ENCODE measurements at regions not wholly inside any gene's neighbourhood (a gene's known extent, or its start where the extent isn't known, plus 50 kb on each side); places are given as distances from the start of the nearest gene placed in this dataset.

GRCh38 chr1:238589843-238590435 lies 699.2 kb upstream of the ZP4 start:
- H3K27ac ChIP-seq (ENCODE audit: low read length in 2 of 2), result no peak overlapping the region
- no peak overlapping the region for H3K4me2 ChIP-seq (replicated peaks; ENCODE audit: low read depth, low read length, poor library complexity, severe bottlenecking)
- no peak for TF ChIP-seq CTCF (IDR thresholded peaks at IDR 0.05)
- TF ChIP-seq EZH2 (IDR thresholded peaks at IDR 0.05; ENCODE audit: borderline replicate concordance, insufficient read depth, low read depth, low read length, poor library complexity, severe bottlenecking), result no peak
- intact Hi-C loops (cut with micrococcal nuclease), result no loop called here
- H3K27me3 ChIP-seq (replicated peaks in 1 of 4; ENCODE audit: control extremely low read depth in 1 of 4, control insufficient read depth in 3 of 4, insufficient read depth in 4 of 4, low read length in 3 of 4), result no peaks in the 10 kb centered on the region
- no peak overlapping the region for H3K4me3 ChIP-seq (ENCODE audit: control extremely low read depth in 1 of 5, extremely low read depth in 1 of 5, insufficient read depth in 1 of 5, low read depth in 2 of 5, low read length in 4 of 5)
- ChIA-PET POLR2A (no interaction called here), CTCF (no interaction called here)
- no peak overlapping the region for H3K9ac ChIP-seq (ENCODE audit: low read length)
- ATAC-seq (ENCODE audit: low read depth) (no peak), DNase-seq (no peak)
- Mint-ChIP-seq H3K4me1 (no peaks in the 10 kb centered on the region), H3K4me3 (no peak overlapping the region), H3K27ac (no peak overlapping the region), H3K27me3 (no peaks in the 10 kb centered on the region), H3K9me3 (ENCODE audit: insufficient read depth) (no peaks in the 10 kb centered on the region)
- H3K9me3 ChIP-seq (ENCODE audit: control extremely low read depth in 1 of 3, control insufficient read depth in 2 of 3, insufficient read depth in 1 of 3, low read length in 2 of 3), result no peaks in the 10 kb centered on the region
- no peaks in the 10 kb centered on the region for H3K36me3 ChIP-seq (replicated peaks in 1 of 2; ENCODE audit: control extremely low read depth in 1 of 2, control insufficient read depth in 1 of 2, extremely low read depth in 1 of 2, insufficient read depth in 2 of 2, low read length in 1 of 2)
- H3K79me2 ChIP-seq (ENCODE audit: control insufficient read depth, insufficient read depth, low read length), result no peaks in the 10 kb centered on the region
- H4K20me1 ChIP-seq (ENCODE audit: control insufficient read depth, insufficient read depth, low read length, poor library complexity, severe bottlenecking), result no peaks in the 10 kb centered on the region
- no peaks in the 10 kb centered on the region for H3K4me1 ChIP-seq (ENCODE audit: control insufficient read depth in 2 of 2, insufficient read depth in 2 of 2, low read length in 2 of 2)
- WGBS (ENCODE audit: insufficient coverage), result 86% methylated on average over 6 of the region's 9 CpGs
- no peak overlapping the region for H2AFZ ChIP-seq (ENCODE audit: insufficient read depth, low read depth, low read length, poor library complexity, severe bottlenecking)

- Mint-ChIP-seq H3K4me3 (no peak overlapping the region), H3K9me3 (ENCODE audit: insufficient read depth) (no peaks in the 10 kb centered on the region), H3K27ac (no peak overlapping the region), H3K4me1 (no peaks in the 10 kb centered on the region), H3K27me3 (no peaks in the 10 kb centered on the region)
- ChIA-PET POLR2A (no interaction called here), CTCF (no interaction called here)
- no peak overlapping the region for H3K4me3 ChIP-seq (ENCODE audit: control extremely low read depth in 1 of 5, extremely low read depth in 1 of 5, insufficient read depth in 1 of 5, low read depth in 2 of 5, low read length in 4 of 5)
- no peak overlapping the region for H3K9ac ChIP-seq (ENCODE audit: low read length)
- no peaks in the 10 kb centered on the region for H3K36me3 ChIP-seq (replicated peaks in 1 of 2; ENCODE audit: control extremely low read depth in 1 of 2, control insufficient read depth in 1 of 2, extremely low read depth in 1 of 2, insufficient read depth in 2 of 2, low read length in 1 of 2)
- no peak overlapping the region for H2AFZ ChIP-seq (ENCODE audit: insufficient read depth, low read depth, low read length, poor library complexity, severe bottlenecking)
- no peaks in the 10 kb centered on the region for H3K4me1 ChIP-seq (ENCODE audit: control insufficient read depth in 2 of 2, insufficient read depth in 2 of 2, low read length in 2 of 2)
- no peaks in the 10 kb centered on the region for H3K9me3 ChIP-seq (ENCODE audit: control extremely low read depth in 1 of 3, control insufficient read depth in 2 of 3, insufficient read depth in 1 of 3, low read length in 2 of 3)
- intact Hi-C loops (cut with micrococcal nuclease), result no loop called here
- no peak overlapping the region for H3K4me2 ChIP-seq (replicated peaks; ENCODE audit: low read depth, low read length, poor library complexity, severe bottlenecking)
- ATAC-seq (ENCODE audit: low read depth) (no peak), DNase-seq (no peak)
- 100% methylated on average over 1 of the region's 3 CpGs for WGBS (ENCODE audit: insufficient coverage)
- no peaks in the 10 kb centered on the region for H3K27me3 ChIP-seq (replicated peaks in 1 of 4; ENCODE audit: control extremely low read depth in 1 of 4, control insufficient read depth in 3 of 4, insufficient read depth in 4 of 4, low read length in 3 of 4)
- H3K79me2 ChIP-seq (ENCODE audit: control insufficient read depth, insufficient read depth, low read length), result no peaks in the 10 kb centered on the region
- H4K20me1 ChIP-seq (ENCODE audit: control insufficient read depth, insufficient read depth, low read length, poor library complexity, severe bottlenecking), result no peaks in the 10 kb centered on the region
- TF ChIP-seq CTCF (IDR thresholded peaks at IDR 0.05), result no peak
- no peak overlapping the region for H3K27ac ChIP-seq (ENCODE audit: low read length in 2 of 2)
Observed at GRCh38 chr1:238582816-238583215, 692.1 kb upstream of the ZP4 start.

All from B cell (primary cell).